ENCODE measurements at regions not wholly inside any gene's neighbourhood (a gene's known extent, or its start where the extent isn't known, plus 50 kb on each side); places are given as distances from the start of the nearest gene placed in this dataset.

GRCh38 chr4:138312536-138312911 lies 70.4 kb upstream of the SLC7A11 start:
- no peak for DNase-seq (ENCODE audit: low read depth)

- DNase-seq (ENCODE audit: low read depth), result no peak
Observed at GRCh38 chr4:138311771-138312535, 69.8 kb upstream of the SLC7A11 start.

GRCh38 chr4:138310991-138311390 lies 68.8 kb upstream of the SLC7A11 start:
- DNase-seq (ENCODE audit: low read depth), result no peak

DNA sequence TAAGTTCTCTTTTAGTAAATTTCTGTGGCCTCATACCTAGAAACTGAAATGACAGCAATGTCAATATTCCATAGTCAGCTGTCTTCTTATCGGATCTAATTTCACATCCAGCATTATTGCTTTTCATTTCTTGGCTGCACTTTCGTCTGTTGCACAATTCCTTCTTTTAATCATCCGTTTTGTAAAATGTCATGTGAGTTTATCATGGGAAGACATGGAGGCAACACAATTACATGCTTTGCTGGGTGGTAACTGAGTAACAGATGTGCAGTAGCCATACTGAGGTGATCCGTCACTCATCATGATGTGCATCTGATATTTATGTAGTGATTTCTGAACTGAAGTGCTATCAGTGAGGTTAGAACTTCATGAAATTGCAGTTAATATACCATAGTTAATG lies 68.3 kb upstream of the SLC7A11 start:
- no peak for DNase-seq (ENCODE audit: low read depth)

DNA sequence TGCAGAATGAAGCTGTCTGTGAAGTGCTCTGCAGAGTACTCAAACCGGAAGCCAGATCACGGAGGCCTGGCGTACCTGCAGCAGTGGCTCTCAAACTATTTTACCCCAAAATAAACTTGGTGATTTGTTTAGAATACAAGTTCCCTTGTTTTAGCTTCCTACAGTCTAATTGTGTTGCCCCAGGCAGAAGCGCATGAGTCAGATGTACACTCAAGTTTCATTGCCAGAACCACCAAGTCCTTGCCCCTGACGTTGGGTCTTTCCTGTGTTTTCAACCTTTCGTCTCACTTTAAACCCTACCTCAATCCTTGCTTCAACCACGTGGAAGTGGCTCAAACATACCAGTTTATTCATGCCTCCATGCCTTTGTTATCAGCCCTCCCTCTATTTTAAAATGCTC lies 66.2 kb upstream of the SLC7A11 start:
- no peak for DNase-seq (ENCODE audit: low read depth)

DNA sequence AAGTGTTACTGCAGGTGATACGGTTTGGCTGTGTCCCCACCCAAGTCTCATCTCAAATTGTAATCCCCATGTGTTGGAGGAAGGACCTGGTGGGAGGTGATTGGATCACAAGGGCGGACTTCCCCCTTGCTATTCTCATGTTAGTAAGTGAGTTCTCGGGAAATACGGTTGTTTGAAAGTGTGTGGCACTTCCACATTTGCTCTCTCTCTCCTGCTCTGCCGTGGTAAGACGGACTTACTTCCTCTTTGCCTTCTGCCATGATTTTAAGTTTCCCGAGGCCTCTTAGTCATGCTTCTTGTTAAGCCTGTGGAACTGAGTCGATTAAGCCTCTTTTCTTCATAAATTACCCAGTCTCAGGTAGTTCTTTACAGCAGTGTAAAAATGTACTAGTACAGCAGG lies 65.2 kb upstream of the SLC7A11 start:
- no peak for DNase-seq (ENCODE audit: low read depth)

- DNase-seq (ENCODE audit: low read depth), result no peak
Observed at GRCh38 chr4:138305050-138305449, 62.9 kb upstream of the SLC7A11 start.

DNA sequence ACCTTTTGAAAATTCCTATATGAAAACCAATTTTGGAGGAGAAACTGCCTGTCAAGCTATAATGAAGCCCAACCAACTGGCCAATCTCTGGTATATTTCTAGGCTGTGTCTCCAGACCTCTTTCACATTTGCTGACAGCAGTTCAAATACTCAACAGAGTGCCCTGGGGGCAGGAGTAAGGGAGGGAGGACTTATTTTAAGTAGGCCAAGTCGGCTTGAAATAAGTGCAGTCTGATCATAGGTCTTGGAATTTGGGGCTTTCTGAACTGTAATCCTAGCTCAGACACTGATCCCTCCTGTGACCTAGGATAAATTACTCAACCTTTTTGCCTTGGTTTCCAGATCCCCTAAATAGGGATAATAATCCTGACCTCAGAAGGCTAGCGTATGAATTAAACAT lies 59.4 kb upstream of the SLC7A11 start:
- no peak for DNase-seq (ENCODE audit: low read depth)

DNA sequence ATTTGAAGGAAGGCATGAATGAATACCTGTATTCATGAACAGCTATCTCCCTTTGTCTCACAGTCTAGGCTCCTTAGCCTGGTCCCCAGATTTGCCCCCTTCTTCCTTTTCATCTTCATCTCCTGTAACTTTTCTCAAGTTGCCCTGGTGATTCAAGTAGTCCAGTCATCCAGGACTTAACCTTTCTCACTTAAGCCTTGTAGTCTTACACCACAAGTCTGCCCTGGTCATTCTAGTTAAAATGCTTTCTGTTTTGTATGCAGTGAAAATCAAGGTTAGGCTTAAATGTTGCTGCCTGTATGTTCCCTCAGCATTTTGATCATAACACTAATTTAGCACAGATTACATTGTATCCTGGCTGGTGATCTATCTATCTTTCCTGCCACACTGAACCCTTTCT lies 58.5 kb upstream of the SLC7A11 start:
- DNase-seq (ENCODE audit: low read depth), result no peak

DNA sequence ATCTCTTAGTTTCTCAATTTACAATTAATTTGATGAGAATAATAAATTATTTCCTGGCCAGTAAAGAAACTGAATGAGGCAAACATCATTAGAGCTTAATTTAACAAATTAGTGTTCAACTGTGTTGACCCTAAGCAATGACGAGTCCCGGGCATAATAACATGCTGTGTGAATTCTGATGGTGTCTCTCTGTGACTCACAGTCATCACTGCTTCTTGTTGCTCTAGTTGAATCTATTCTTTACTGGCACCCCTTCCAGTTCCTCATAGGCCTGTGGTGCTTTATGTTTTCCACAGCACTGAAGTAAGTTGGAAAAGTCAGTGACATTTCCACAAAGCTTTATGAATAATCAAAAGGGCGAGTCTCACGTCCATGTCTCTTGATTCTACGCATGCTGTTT lies 57.7 kb upstream of the SLC7A11 start:
- DNase-seq (ENCODE audit: low read depth), result no peak

GRCh38 chr4:138298866-138299265 lies 56.7 kb upstream of the SLC7A11 start:
- no peak for DNase-seq (ENCODE audit: low read depth)

DNA sequence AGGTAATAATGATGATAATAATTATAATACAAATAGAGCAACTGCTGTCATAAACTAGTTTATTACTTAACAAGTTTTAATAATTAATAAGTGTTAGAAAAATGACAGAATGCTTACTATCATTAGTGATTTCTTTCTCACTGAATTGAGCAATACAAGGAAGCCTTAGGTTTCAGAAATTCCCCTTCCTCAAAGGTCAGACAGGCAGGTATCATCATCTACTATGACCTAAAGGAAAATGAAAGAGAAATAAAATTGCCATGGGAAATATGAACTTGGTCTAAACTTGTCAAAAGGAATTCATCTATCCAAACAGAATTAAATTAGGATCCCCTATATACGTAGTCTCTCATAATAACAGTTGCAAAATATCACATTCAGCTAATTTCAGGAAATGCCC lies 56.3 kb upstream of the SLC7A11 start:
- no peak for DNase-seq (ENCODE audit: low read depth)

- no peak for DNase-seq (ENCODE audit: low read depth)
Observed at GRCh38 chr4:138297743-138298405, 55.7 kb upstream of the SLC7A11 start.

- no peak for DNase-seq (ENCODE audit: low read depth)
Observed at GRCh38 chr4:138292321-138292720, 50.2 kb upstream of the SLC7A11 start.
